Mesothelial cell of epicardium (in vitro differentiated cells): ENCODE measurements at regions not wholly inside any gene's neighbourhood (a gene's known extent, or its start where the extent isn't known, plus 50 kb on each side); places are given as distances from the start of the nearest gene placed in this dataset.
"Not testable (repeated sequence)": the region's sequence is repeated elsewhere in the genome, so short reads cannot be mapped to it uniquely, and the experiment has no call there.

Source experiments
- DNase-seq, 2 experiments: peaks; one replicate each; pipeline ENCODE4 v3.0.0; 2021; ENCODE audit warnings: low spot score in 2 of 2; ENCODE audit not compliant: unreplicated experiment in 2 of 2
- H3K27ac Mint-ChIP-seq: 2 replicates; pipeline ENCODE4 v1.8.0; 2021; ENCODE audit warnings: mixed read lengths
- H3K27me3 Mint-ChIP-seq: 2 replicates; pipeline ENCODE4 v1.8.0; 2021; ENCODE audit warnings: low read depth, mixed read lengths
- H3K36me3 Mint-ChIP-seq: 2 replicates; pipeline ENCODE4 v1.8.0; 2021; ENCODE audit warnings: mixed read lengths
- H3K4me1 Mint-ChIP-seq: 2 replicates; pipeline ENCODE4 v1.8.0; 2021; ENCODE audit warnings: mixed read lengths
- H3K4me3 Mint-ChIP-seq: 2 replicates; pipeline ENCODE4 v1.8.0; 2021; ENCODE audit warnings: mild to moderate bottlenecking, moderate library complexity, mixed read lengths
- H3K9me3 Mint-ChIP-seq: 2 replicates; pipeline ENCODE4 v1.8.0; 2021; ENCODE audit warnings: mixed read lengths
- CTCF ChIP-seq: fragments of 200-600 bp; sonication (generic); IDR thresholded peaks from one replicate; pipeline ENCODE4 v1.5.0; 2021; ENCODE audit warnings: antibody characterized with exemption; ENCODE audit not compliant: unreplicated experiment

DNA sequence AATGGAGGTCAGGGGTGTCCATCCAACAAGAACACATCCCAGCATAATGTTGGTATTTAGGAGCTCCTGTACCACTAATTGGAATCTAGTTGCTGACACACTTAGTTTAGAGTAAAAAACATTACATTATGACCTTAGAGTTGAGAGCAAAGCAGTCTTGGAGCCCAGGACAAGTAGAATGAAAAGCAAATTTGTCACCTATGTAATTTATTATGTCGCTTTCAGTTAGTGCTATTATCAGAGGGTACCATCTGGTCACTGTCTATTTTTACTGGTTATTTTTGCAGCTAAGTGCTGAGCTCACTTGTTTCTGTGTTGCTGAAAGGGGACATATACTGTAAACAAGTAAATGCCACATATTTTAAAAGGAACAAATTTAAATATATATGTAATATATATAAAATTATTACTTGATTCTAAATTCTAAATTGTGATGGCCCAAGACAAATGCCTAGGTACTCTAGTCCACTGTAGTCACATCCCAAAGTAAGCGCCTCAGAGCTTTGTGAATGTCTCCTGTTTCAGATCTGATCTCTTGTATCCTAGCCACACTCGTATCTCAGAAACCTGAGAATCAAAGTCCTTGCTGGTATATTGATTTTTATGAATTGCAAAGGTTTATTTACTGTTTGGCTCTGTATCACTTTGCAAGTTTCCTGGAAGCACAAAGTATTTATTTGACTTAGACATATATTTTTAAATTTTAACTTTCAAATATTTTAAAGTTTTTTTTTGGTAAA lies 148.6 kb upstream of the MAN1A1 start:
- H3K4me1 Mint-ChIP-seq, result peaks cover 30% of the 10 kb centered on the region
- no peak for TF ChIP-seq CTCF
- no peaks in the 10 kb centered on the region for H3K27me3 Mint-ChIP-seq
- H3K27ac Mint-ChIP-seq, result no peak overlapping the region
- H3K36me3 Mint-ChIP-seq, result no peaks in the 10 kb centered on the region
- H3K9me3 Mint-ChIP-seq, result peaks cover 6% of the 10 kb centered on the region
- no peak for DNase-seq
- H3K4me3 Mint-ChIP-seq, result no peak overlapping the region

- no peak for TF ChIP-seq CTCF
Measured at GRCh38 chr6:119495230-119495683, 145.7 kb upstream of the MAN1A1 start.

GRCh38 chr6:119493980-119494379 lies 144.4 kb upstream of the MAN1A1 start:
- no peak for DNase-seq
- Mint-ChIP-seq H3K27me3 (no peaks in the 10 kb centered on the region), H3K4me3 (no peak overlapping the region), H3K27ac (peak overlapping the region; percentile 28), H3K36me3 (peaks cover 10% of the 10 kb centered on the region), H3K9me3 (peaks cover 33% of the 10 kb centered on the region), H3K4me1 (peaks cover 30% of the 10 kb centered on the region)
- TF ChIP-seq CTCF, result no peak

More at GRCh38 chr6:119495230-119495683, 145.7 kb upstream of the MAN1A1 start:
- H3K4me3 Mint-ChIP-seq, result no peak overlapping the region
- DNase-seq, result no peak
- peaks cover 10% of the 10 kb centered on the region for H3K36me3 Mint-ChIP-seq
- H3K27ac Mint-ChIP-seq, result no peak overlapping the region
- no peaks in the 10 kb centered on the region for H3K27me3 Mint-ChIP-seq
- H3K4me1 Mint-ChIP-seq, result peaks cover 30% of the 10 kb centered on the region
- H3K9me3 Mint-ChIP-seq, result peaks cover 27% of the 10 kb centered on the region

- not testable (repeated sequence) for DNase-seq, H3K27ac Mint-ChIP-seq, H3K4me3 Mint-ChIP-seq, H3K27me3 Mint-ChIP-seq
- H3K9me3 Mint-ChIP-seq, result peaks cover 42% of the 10 kb centered on the region
- H3K4me1 Mint-ChIP-seq, result peaks cover 24% of the 10 kb centered on the region
- peaks cover 10% of the 10 kb centered on the region for H3K36me3 Mint-ChIP-seq
Measured at GRCh38 chr6:119491112-119491511, 141.6 kb upstream of the MAN1A1 start.

- not testable (repeated sequence) for H3K27me3 Mint-ChIP-seq, DNase-seq, H3K27ac Mint-ChIP-seq, H3K4me3 Mint-ChIP-seq
- Mint-ChIP-seq H3K36me3 (peaks cover 10% of the 10 kb centered on the region), H3K9me3 (peaks cover 37% of the 10 kb centered on the region), H3K4me1 (peaks cover 22% of the 10 kb centered on the region)
Measured at GRCh38 chr6:119490050-119490449, 140.5 kb upstream of the MAN1A1 start.

DNA sequence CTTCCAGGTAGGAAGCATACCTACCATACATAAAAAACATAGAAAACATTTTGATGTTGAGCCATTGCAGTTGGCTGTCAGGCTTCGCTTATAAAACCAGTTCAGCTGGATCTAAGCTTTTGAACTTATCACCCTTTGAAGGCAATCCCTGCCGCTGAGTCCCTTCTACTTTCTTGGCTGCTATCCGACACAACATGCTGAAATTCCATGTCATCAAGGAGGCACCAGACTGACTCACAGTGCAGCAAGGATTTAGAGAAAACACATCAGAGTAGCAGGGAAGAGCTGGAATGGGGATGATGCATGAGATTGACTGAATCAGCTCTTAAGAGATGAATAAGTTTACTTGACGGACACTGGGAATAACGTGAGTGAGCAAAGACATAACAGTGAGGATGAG lies 135.0 kb upstream of the MAN1A1 start:
- no peak overlapping the region for H3K4me3 Mint-ChIP-seq
- no peak for TF ChIP-seq CTCF
- H3K27ac Mint-ChIP-seq, result peak overlapping the region; percentile 58
- no peaks in the 10 kb centered on the region for H3K27me3 Mint-ChIP-seq
- DNase-seq, result peak in 1 of 2 experiments; percentile 50
- no peaks in the 10 kb centered on the region for H3K36me3 Mint-ChIP-seq
- H3K4me1 Mint-ChIP-seq, result peaks cover 46% of the 10 kb centered on the region
- peaks cover 13% of the 10 kb centered on the region for H3K9me3 Mint-ChIP-seq
